ENCODE measurements at regions not wholly inside any gene's neighbourhood (a gene's known extent, or its start where the extent isn't known, plus 50 kb on each side); places are given as distances from the start of the nearest gene placed in this dataset.
"Not testable (repeated sequence)": the region's sequence is repeated elsewhere in the genome, so short reads cannot be mapped to it uniquely, and the experiment has no call there.

DNA sequence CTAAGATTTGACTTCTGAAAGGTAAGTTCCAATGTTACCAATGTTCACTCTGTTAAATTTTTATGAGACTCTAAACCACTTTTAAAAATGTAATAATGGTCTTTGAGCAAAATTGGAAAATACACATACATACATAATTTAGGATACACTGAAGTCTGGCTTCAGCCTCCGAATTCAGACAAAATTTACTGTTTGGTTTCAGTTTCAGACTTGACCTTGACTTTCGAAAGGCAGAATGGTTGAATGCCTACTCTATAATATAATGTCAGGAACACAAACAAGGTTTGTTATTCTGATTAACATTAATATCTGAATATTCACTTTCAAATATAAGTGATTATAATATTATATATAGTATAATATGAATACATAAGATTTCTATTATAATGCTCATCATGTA, 74.1 kb upstream of the KRAS start:
- H3K36me3 Mint-ChIP-seq, result no peaks in the 10 kb centered on the region
- H3K4me1 Mint-ChIP-seq, result peaks cover 44% of the 10 kb centered on the region
- H3K27me3 Mint-ChIP-seq, result no peaks in the 10 kb centered on the region
- H3K9me3 Mint-ChIP-seq, result no peaks in the 10 kb centered on the region
- no peak overlapping the region for H3K27ac Mint-ChIP-seq
- H3K4me3 Mint-ChIP-seq, result no peak overlapping the region

DNA sequence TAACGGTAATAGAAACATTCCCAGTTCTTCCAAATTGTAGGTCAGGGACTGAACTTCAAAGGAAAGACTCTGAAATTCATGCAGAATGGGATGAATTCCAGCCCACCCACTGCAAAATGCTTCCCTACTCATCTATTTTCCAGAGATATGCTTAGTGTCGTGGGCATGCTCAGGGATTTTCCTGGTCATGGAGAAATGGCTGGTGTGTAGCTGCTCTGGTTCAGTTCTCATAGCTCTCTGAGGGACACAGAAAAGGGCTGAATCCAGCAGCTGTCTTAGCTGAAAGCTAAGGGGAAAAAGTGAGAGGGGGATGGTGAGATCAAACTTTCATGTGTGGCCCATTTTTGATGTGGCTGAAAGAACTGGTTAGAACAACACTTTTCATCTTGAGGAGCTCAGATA, 72.9 kb upstream of the KRAS start:
- Mint-ChIP-seq H3K4me1 (peaks cover 50% of the 10 kb centered on the region), H3K4me3 (peak overlapping the region; percentile 73), H3K27ac (peak overlapping the region; percentile 38), H3K9me3 (no peaks in the 10 kb centered on the region), H3K27me3 (no peaks in the 10 kb centered on the region), H3K36me3 (no peaks in the 10 kb centered on the region)

DNA sequence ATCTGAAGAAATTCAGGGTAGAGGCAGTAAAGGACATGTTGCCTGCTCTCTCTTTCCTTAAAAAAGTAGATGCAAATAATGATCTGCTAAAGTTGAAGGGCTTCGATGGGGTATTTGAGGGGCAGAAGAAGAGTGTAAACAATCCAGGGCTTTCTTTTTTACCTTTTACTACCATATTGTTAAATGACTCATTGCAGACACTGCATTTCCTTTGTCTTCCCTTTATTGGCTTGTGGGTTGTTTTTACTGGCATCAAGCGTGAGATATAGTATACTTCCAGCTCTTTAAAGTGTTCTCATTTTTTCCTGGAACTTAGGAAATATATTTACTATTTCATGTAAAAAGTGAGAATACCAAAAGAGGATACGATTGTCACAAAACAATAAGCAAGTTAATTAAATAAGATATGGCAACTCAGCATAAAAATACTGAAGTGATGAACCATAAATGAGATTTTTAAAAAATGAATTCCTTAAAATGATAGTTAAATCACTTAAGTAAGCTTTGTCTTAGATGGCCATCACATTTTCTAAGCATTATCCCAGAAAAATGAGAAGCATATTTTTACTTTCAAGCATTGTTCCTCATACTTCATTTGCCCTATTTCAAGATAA, 72.3 kb upstream of the KRAS start:
- Mint-ChIP-seq H3K4me3 (peak overlapping the region; percentile 85), H3K36me3 (no peaks in the 10 kb centered on the region), H3K9me3 (no peaks in the 10 kb centered on the region), H3K27ac (peak overlapping the region; percentile 99), H3K4me1 (peaks cover 50% of the 10 kb centered on the region), H3K27me3 (no peaks in the 10 kb centered on the region)

DNA sequence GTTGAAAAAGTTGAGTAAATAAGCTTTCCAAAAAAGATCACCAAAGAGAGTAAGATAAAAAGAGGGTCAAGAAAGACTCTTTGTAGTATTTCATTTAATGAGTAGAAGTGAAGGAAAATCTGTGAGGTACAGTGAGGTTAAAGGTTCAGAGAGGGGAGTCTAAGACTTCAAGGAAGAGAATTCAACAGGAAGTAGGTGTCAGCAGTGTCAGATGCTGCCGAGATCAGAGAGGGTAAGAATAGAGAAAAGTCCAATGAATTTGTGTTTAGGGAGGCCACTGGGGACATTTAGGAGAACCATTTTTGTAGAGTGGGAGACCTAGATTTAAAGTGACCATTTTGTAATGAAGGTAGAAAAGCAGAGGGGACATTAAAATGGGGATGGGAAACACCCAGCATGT, 71.6 kb upstream of the KRAS start:
- Mint-ChIP-seq H3K4me3 (peak overlapping the region; percentile 85), H3K4me1 (peaks cover 50% of the 10 kb centered on the region), H3K36me3 (no peaks in the 10 kb centered on the region), H3K27ac (peak overlapping the region; percentile 99), H3K27me3 (no peaks in the 10 kb centered on the region), H3K9me3 (no peaks in the 10 kb centered on the region)

DNA sequence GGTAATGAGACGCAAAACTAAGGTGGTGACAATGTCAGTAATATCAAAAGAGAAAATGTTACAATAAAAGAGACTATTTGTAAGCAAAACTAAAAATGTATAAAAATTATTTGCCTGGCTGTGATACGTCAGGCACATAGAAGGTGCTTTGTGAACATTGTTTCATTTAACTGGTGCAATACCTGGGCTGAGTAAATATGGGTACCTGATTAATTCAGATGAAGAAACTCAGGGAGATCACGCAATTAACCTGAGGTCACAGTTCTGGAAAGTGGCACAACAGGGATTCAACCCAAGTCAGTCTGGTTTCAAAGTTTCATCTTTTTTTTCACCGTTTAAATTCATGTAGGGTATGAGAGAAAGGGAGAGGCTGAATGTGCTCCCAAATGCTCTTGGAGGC, 71.0 kb upstream of the KRAS start:
- H3K4me3 Mint-ChIP-seq, result peak overlapping the region; percentile 85
- H3K4me1 Mint-ChIP-seq, result peaks cover 50% of the 10 kb centered on the region

DNA sequence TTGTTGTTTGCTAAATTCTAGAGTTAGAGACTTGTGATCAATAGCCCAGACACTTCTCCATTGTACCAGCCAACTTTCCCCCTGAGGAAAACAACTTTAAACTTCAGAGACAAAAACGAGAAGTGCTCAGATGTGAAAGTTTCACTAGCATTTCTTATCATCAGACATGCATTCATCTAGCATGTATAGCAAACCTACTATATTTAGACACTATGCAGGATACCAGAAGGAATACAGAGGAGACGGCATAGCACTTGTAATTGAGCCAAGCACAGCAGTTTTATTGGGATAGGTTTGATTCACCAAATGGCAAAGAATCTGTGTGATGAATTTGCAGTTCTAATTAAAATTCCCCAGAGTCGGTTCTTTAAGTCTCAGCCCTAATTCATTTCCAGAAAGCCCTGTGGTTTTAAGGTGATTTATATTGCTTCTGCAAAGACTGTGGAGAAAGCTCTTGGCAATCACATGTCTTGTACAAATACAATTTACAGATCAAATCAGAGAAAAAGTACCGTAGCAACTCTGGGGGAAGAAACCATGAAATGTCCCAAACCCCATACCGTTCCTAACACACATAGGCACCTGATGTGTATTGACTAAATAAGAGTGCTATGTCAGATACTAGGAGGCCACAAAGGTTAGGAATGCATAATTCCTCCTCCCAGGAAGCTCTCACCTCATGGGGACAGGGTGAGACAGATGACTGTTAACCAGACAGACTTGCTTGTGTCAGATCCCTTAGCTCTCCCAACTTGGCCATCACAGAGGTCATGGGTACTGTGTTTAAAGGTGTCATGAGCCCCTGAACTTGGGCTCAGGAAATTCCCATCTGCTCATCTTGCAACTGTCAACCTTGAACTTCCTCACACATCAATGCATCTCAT, 69.6 kb upstream of the KRAS start:
- no peaks in the 10 kb centered on the region for H3K36me3 Mint-ChIP-seq
- peaks cover 50% of the 10 kb centered on the region for H3K4me1 Mint-ChIP-seq
- H3K4me3 Mint-ChIP-seq, result peak overlapping the region; percentile 3
- no peaks in the 10 kb centered on the region for H3K27me3 Mint-ChIP-seq
- H3K9me3 Mint-ChIP-seq, result no peaks in the 10 kb centered on the region
- H3K27ac Mint-ChIP-seq, result peak overlapping the region; percentile 68

More for the DNA sequence above, 71.0 kb upstream of the KRAS start:
- peak overlapping the region; percentile 99 for H3K27ac Mint-ChIP-seq
- no peaks in the 10 kb centered on the region for H3K27me3 Mint-ChIP-seq
- H3K36me3 Mint-ChIP-seq, result no peaks in the 10 kb centered on the region
- no peaks in the 10 kb centered on the region for H3K9me3 Mint-ChIP-seq

DNA sequence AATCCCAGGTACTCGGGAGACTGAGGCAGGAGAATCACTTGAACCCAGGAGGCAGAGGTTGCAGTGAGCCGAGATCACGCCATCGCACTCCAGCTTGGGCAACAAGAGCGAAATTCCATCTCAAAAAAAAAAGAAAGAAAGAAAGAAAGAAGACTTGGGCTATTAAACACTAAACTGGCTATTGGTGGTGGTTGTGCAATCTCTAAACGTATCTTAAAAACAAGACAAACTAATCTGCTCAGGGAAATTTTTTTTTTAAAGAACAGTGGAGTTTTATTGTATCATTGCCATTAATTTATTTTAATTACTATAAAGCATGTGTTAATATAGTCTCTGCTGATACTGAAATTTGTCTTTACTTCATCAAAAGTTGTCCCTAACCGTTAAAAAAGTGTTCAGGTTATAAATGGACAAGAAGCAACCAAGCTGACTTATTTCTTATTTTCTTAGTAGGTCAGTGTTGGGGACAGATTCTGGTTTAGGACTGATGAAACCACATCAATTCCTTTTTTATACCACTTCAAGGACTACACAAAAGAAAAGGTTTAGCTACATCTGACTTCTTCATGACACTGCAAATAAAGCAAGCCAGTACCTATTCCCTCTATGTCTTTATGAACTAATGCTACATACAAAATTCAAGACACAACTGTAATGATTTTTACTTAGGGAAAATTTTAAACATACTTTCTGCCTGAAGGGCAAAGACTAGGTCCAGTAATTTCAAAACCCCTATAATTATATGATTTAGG, 68.7 kb upstream of the KRAS start:
- peaks cover 50% of the 10 kb centered on the region for H3K4me1 Mint-ChIP-seq
- no peaks in the 10 kb centered on the region for H3K36me3 Mint-ChIP-seq
- H3K9me3 Mint-ChIP-seq, result no peaks in the 10 kb centered on the region
- H3K27me3 Mint-ChIP-seq, result no peaks in the 10 kb centered on the region
- no peak overlapping the region for H3K27ac Mint-ChIP-seq
- H3K4me3 Mint-ChIP-seq, result no peak overlapping the region

DNA sequence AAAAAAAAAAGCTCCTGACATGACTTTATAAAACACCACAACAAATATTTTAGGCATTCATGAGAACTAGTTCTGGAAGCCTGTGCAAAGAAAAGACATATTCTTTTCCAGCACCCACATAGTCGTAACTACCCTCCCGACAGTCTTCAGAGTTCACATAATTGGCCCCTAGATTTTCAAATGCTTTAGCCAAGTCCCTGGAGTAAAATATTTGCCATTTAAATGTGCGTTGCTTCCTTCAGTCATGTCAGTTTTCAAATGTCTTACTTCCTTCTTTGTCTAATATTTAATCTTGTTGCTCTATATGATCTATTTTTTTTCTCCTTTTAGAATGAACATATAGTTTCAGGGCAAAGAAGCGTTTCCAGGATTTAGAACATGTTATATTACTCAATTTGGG, 66.8 kb upstream of the KRAS start:
- Mint-ChIP-seq H3K27ac (no peak overlapping the region), H3K4me1 (peaks cover 32% of the 10 kb centered on the region), H3K4me3 (no peak overlapping the region), H3K9me3 (no peaks in the 10 kb centered on the region), H3K27me3 (no peaks in the 10 kb centered on the region), H3K36me3 (no peaks in the 10 kb centered on the region)

DNA sequence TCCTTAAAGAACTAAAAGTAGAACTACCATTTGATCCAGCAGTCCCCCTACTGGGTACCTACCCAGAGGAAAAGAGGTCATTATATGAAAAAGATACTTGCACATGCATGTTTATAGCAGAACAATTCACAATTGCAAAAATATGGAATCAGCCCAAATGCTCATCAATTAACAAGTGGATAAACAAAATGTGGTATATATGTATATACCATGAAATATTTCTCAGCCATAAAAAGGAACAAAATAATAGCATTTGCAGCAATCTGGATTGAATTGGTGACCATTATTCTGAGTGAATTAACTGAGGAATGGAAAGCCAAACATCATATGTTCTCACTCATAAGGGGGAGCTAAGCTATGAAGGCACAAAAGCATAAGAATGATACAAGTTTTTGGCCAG, 64.7 kb upstream of the KRAS start:
- no peaks in the 10 kb centered on the region for H3K9me3 Mint-ChIP-seq
- no peaks in the 10 kb centered on the region for H3K27me3 Mint-ChIP-seq
- H3K36me3 Mint-ChIP-seq, result no peaks in the 10 kb centered on the region
- no peak overlapping the region for H3K4me3 Mint-ChIP-seq
- no peak overlapping the region for H3K27ac Mint-ChIP-seq
- H3K4me1 Mint-ChIP-seq, result peaks cover 11% of the 10 kb centered on the region

DNA sequence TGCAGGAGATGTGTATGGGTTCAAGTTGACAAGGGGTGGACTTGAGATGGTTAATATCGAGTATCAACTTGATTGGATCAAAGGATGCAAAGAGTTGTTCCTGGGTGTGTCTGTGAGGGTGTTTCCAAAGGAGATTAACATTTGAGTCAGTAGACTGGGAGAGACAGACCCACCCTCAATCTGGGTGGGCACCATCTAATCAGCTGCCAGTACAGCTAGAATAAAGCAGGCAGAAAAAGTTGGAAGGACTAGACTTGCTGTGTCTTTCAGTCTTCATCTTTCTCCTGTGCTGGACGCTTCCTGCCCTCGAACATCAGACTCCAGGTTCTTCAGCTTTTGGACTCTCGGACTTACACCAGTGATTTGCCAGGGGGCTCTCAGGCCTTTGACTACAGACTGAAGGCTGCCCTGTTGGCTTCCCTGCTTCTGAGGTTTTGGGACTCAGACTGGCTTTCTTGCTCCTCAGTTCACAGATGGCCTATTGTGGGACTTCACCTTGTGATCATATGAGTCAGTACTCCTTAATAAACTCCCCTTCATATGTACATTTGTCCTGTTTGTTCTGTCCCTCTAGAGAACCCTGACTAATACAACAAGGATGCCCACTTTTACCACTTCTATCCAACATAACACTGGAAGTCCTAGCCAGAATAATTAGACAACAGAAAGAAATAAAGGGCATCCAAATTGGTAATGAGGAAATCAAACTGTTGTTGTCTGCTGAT, 62.7 kb upstream of the KRAS start:
- H3K4me3 Mint-ChIP-seq, H3K9me3 Mint-ChIP-seq, H3K36me3 Mint-ChIP-seq, H3K27ac Mint-ChIP-seq, H3K4me1 Mint-ChIP-seq, H3K27me3 Mint-ChIP-seq: not testable (repeated sequence)

DNA sequence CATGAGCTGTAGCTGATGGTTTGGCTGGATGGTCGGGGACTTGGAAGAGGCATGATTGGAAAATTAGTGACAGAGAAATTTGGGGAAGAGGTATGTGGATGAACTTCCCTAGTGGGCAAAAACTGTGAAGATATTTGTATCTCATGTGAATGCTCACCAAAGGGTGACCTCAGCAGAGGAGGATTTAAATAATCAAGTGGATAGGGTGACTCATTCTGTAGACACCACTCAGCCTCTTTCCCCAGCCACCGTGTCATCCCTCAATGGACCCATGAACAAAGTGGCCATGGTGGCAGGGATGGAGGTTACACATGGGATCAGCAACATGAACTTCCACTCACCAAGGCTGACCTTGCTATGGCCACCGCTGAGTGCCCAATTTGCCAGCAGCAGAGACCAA, 60.8 kb upstream of the KRAS start:
- no peak overlapping the region for H3K4me3 Mint-ChIP-seq
- H3K9me3 Mint-ChIP-seq, result no peaks in the 10 kb centered on the region
- H3K4me1 Mint-ChIP-seq, result no peaks in the 10 kb centered on the region
- H3K27ac Mint-ChIP-seq, result no peak overlapping the region
- no peaks in the 10 kb centered on the region for H3K36me3 Mint-ChIP-seq
- H3K27me3 Mint-ChIP-seq, result no peaks in the 10 kb centered on the region

DNA sequence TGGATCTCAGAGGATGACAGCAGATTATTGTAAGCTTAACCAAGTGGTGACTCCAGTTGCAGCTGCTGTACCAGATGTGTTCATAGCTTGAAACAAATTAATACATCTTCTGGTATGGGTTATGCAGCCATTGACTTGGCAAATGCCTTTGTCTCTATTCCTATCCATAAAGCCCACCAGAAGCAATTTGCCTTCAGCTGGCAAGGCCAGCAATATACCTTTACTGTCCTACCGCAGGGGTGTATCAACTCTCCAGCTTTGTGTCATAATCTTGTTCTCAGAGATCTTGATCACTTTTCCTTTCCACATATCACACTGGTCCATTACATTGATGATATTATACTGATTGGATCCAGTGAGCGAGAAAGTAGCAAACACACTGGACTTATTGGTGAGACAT, 59.3 kb upstream of the KRAS start:
- not testable (repeated sequence) for H3K27ac Mint-ChIP-seq, H3K4me3 Mint-ChIP-seq, H3K4me1 Mint-ChIP-seq, H3K36me3 Mint-ChIP-seq, H3K9me3 Mint-ChIP-seq, H3K27me3 Mint-ChIP-seq

DNA sequence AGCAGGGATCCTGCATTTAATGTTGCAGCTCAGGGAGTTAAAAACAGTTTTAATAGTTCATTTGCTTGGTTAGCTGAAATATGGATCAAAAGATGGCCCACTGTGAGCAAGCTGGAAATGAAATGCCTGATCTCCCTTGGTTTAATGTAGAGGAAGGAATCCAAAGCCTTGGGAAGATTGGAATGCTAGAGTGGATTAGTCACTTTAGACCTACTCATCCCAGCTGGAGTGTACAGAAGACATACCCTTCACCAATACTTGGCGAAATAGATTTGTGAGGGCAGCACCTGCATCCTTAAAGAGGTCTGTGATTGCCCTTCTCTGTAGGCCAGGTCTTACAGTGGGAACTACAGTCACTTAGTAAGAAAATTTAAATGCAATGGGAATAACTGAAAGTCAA, 58.0 kb upstream of the KRAS start:
- no peak overlapping the region for H3K27ac Mint-ChIP-seq
- H3K36me3 Mint-ChIP-seq, result peaks cover 1% of the 10 kb centered on the region
- H3K4me3 Mint-ChIP-seq, result no peak overlapping the region
- H3K9me3 Mint-ChIP-seq, result no peaks in the 10 kb centered on the region
- no peaks in the 10 kb centered on the region for H3K4me1 Mint-ChIP-seq
- H3K27me3 Mint-ChIP-seq, result no peaks in the 10 kb centered on the region

DNA sequence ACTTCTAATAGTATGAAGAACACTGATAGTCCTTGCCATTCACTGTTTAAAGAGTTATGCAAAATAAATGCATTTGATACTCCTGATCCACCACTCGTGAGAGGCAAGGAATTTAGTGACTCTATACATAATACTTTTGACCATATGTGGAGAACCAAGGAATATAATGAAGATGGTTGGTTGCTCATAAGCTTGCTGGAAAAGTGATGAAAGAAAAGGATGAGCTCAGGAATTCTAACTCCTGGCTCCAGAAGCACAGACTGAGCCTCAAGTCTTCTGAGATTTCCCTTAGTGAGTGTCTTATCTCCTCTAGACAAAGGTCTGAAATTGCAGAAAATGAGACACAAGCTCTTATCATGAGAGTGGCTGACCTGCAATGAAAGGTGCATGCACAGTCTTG, 57.1 kb upstream of the KRAS start:
- H3K27me3 Mint-ChIP-seq, result no peaks in the 10 kb centered on the region

DNA sequence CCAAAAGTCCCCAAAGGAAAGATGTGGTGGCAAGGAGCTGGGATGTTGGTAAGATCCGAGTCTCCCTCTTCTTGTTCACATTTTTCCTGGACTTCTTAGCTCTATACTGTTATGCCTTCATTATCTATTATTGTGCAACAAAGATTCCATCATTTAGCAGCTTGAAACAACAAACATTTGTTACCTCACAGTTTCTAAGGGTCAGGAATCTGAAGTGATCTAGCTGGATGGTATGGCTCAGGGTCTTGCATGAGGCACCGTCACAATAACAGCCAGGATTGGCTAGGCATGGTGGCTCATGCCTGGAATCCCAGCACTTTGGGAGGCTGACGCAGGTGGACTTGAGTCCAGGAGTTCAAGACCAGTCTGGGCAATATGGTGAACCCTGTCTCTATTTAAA, 51.1 kb upstream of the KRAS start:
- H3K36me3 Mint-ChIP-seq, result peaks cover 3% of the 10 kb centered on the region
- peak overlapping the region; percentile 1 for H3K27ac Mint-ChIP-seq
- no peaks in the 10 kb centered on the region for H3K27me3 Mint-ChIP-seq
- peaks cover 2% of the 10 kb centered on the region for H3K4me1 Mint-ChIP-seq
- H3K9me3 Mint-ChIP-seq, result no peaks in the 10 kb centered on the region
- H3K4me3 Mint-ChIP-seq, result no peak overlapping the region

More for the DNA sequence above, 57.1 kb upstream of the KRAS start:
- Mint-ChIP-seq H3K27ac (no peak overlapping the region), H3K9me3 (no peaks in the 10 kb centered on the region), H3K36me3 (peaks cover 1% of the 10 kb centered on the region), H3K4me3 (no peak overlapping the region), H3K4me1 (no peaks in the 10 kb centered on the region)

All from activated naive CD4-positive, alpha-beta T cell treated with anti-CD3 and anti-CD28 coated beads, Interleukin-2, amount 50 U/mL, for 24 hours (primary cell).